HCT116 (cell line): ENCODE measurements at regions not wholly inside any gene's neighbourhood (a gene's known extent, or its start where the extent isn't known, plus 50 kb on each side); places are given as distances from the start of the nearest gene placed in this dataset.

ENCODE experiments used
- ATAC-seq: fragments of 200-7000 bp; cut with Tn5 transposase; 2 replicates; pipeline ENCODE4 v1.9.1; 2020; ENCODE audit warnings: mild to moderate bottlenecking, moderate library complexity
- BruUV-seq: library from RNA; stranded (reverse); fragments of 400-500 nt; replicated peaks from 2 replicates; lab custom pipeline; 2021; lab: Mats Ljungman, UMichigan
- CTCF ChIA-PET: fragments of 300-600 bp; sonication (Branson Sonifier 250); formaldehyde crosslinking; loops from one replicate; lab custom pipeline; 2021; ENCODE audit warnings: antibody characterized with exemption; lab: Charles Lee
- POLR2A ChIA-PET: fragments of 300-600, 350-600 bp; sonication (Branson Sonifier 250); formaldehyde crosslinking; loops from one replicate; lab custom pipeline; 2021; ENCODE audit warnings: antibody characterized with exemption; lab: Charles Lee
- RAD21 ChIA-PET, 2 experiments: fragments of 300-600 bp; sonication (Branson Sonifier 250); formaldehyde crosslinking; loops; one replicate each; lab custom pipeline; 2023; ENCODE audit warnings: low total read pairs in 2 of 2; ENCODE audit not compliant: uncharacterized antibody in 2 of 2, unreplicated experiment in 2 of 2, low non-redundant PET in 1 of 2; lab: Charles Lee
- DNase-seq: peaks from one replicate; pipeline ENCODE4 v3.0.0-alpha.2; 2010; ENCODE audit warnings: low read depth, low spot score
- H2AFZ ChIP-seq: fragments of 200-600 bp; shearing (Covaris generic), sonication (generic); 2 replicates; pipeline ENCODE4 v1.6.1; 2017; ENCODE audit warnings: low read depth, mixed run types, mixed read lengths, antibody characterized with exemption, low read length; ENCODE audit not compliant: poor library complexity, severe bottlenecking
- H3K27ac ChIP-seq: 2 replicates; pipeline ENCODE4 v1.5.1; 2012; ENCODE audit warnings: low read depth, low read length
- H3K27me3 ChIP-seq: fragments of 200-600 bp; sonication (generic); 2 replicates; pipeline ENCODE4 v1.6.1; 2016; ENCODE audit warnings: mixed run types, low read length, mixed read lengths; ENCODE audit not compliant: insufficient read depth
- H3K36me3 ChIP-seq, 2 experiments: fragments of 200-500 bp in 1 of 2; fragments of 200-600 bp in 1 of 2; sonication (Bioruptor generic) in 1 of 2; sonication (generic) in 1 of 2; 2 replicates each; pipeline versions ENCODE4 v1.5.1 to v1.6.1; 2014 to 2016; ENCODE audit warnings: low read length in 2 of 2, inconsistent platforms in 1 of 2, mixed read lengths in 1 of 2, mixed run types in 1 of 2; ENCODE audit not compliant: insufficient read depth in 2 of 2, control insufficient read depth in 1 of 2
- H3K4me1 ChIP-seq, 2 experiments: fragments of 200-600 bp in 1 of 2; sonication (generic) in 1 of 2; 2 replicates each; pipeline versions ENCODE4 v1.5.1 to v1.6.1; 2012 to 2017; ENCODE audit warnings: low read length in 2 of 2, inconsistent platforms in 1 of 2, mild to moderate bottlenecking in 1 of 2, mixed read lengths in 1 of 2, mixed run types in 1 of 2, moderate library complexity in 1 of 2; ENCODE audit not compliant: insufficient read depth in 2 of 2, control insufficient read depth in 1 of 2
- H3K4me2 ChIP-seq: fragments of 200-600 bp; sonication (generic); 2 replicates; pipeline ENCODE4 v1.6.1; 2017; ENCODE audit warnings: mixed run types, low read length, mixed read lengths
- H3K4me3 ChIP-seq, 2 experiments: fragments of 200-600 bp in 1 of 2; sonication (generic) in 1 of 2; replicated peaks in 1 of 2; 2 replicates each; pipeline ENCODE4 v1.5.1; 2011 to 2016; ENCODE audit warnings: low read length in 2 of 2, control low read depth in 1 of 2, low read depth in 1 of 2, mild to moderate bottlenecking in 1 of 2, mixed read lengths in 1 of 2, mixed run types in 1 of 2
- H3K79me2 ChIP-seq: fragments of 200-600 bp; sonication (generic); 2 replicates; pipeline ENCODE4 v1.6.1; 2017; ENCODE audit warnings: mild to moderate bottlenecking, mixed run types, low read length, moderate library complexity, mixed read lengths; ENCODE audit not compliant: insufficient read depth
- H3K9ac ChIP-seq: fragments of 200-600 bp; sonication (generic); 2 replicates; pipeline ENCODE4 v1.6.1; 2016; ENCODE audit warnings: low read length, mixed read lengths
- H3K9me2 ChIP-seq: fragments of 200-600 bp; sonication (generic), shearing (Covaris generic); 2 replicates; pipeline ENCODE4 v1.6.1; 2017; ENCODE audit warnings: mixed run types, mild to moderate bottlenecking, moderate library complexity; ENCODE audit not compliant: insufficient read depth
- H3K9me3 ChIP-seq, 2 experiments: fragments of 200-500 bp in 1 of 2; fragments of 200-600 bp in 1 of 2; sonication (Bioruptor generic) in 1 of 2; sonication (generic) in 1 of 2; 2 replicates each; pipeline ENCODE4 v1.6.1; 2014 to 2017; ENCODE audit warnings: low read length in 2 of 2, mixed read lengths in 2 of 2, inconsistent platforms in 1 of 2, low read depth in 1 of 2, mild to moderate bottlenecking in 1 of 2, mixed run types in 1 of 2, moderate library complexity in 1 of 2; ENCODE audit not compliant: control insufficient read depth in 1 of 2, insufficient read depth in 1 of 2
- H4K20me1 ChIP-seq: fragments of 200-600 bp; sonication (generic), shearing (Covaris generic); 2 replicates; pipeline ENCODE4 v1.6.1; 2017; ENCODE audit warnings: mixed run types, mild to moderate bottlenecking, moderate library complexity; ENCODE audit not compliant: insufficient read depth
- ATF3 ChIP-seq: IDR thresholded peaks from 2 replicates; pipeline ENCODE4 v1.6.1; 2012
- CEBPB ChIP-seq: IDR thresholded peaks from 2 replicates; pipeline ENCODE4 v1.6.1; 2012; ENCODE audit warnings: low read depth
- EZH2 ChIP-seq: fragments of 200-600 bp; sonication (generic); IDR thresholded peaks from 2 replicates; pipeline ENCODE4 v1.6.1; 2017; ENCODE audit warnings: antibody characterized with exemption, mixed run types
- EZH2phosphoT487 ChIP-seq: fragments of 200-600 bp; IDR thresholded peaks from 2 replicates; pipeline ENCODE4 v1.6.1; 2018; ENCODE audit warnings: antibody characterized with exemption, borderline replicate concordance
- FOSL1 ChIP-seq: IDR thresholded peaks from 2 replicates; pipeline ENCODE4 v1.6.1; 2012; ENCODE audit warnings: low read depth
- RAD21 ChIP-seq: IDR thresholded peaks from 2 replicates; pipeline ENCODE4 v1.6.1; 2012; ENCODE audit warnings: low read depth, mild to moderate bottlenecking
- REST ChIP-seq: IDR thresholded peaks from 2 replicates; pipeline ENCODE4 v1.6.1; 2012; ENCODE audit warnings: low read depth
- SP1 ChIP-seq: IDR thresholded peaks from 2 replicates; pipeline ENCODE4 v1.6.1; 2012; ENCODE audit warnings: low read depth
- TCF7L2 ChIP-seq: IDR thresholded peaks from 2 replicates; pipeline ENCODE4 v1.7.0; 2011; ENCODE audit warnings: borderline replicate concordance, inconsistent platforms; ENCODE audit not compliant: insufficient read depth, insufficient read length; ENCODE audit errors: extremely low read depth
- YY1 ChIP-seq: IDR thresholded peaks from 2 replicates; pipeline ENCODE4 v1.6.1; 2011; ENCODE audit warnings: low read length, low read depth, moderate library complexity, mild to moderate bottlenecking; ENCODE audit not compliant: insufficient replicate concordance; ENCODE audit errors: extremely low read depth
- ZBTB33 ChIP-seq: IDR thresholded peaks from 2 replicates; pipeline ENCODE4 v1.6.1; 2011; ENCODE audit warnings: mild to moderate bottlenecking, low read length, moderate library complexity; ENCODE audit not compliant: insufficient replicate concordance; ENCODE audit errors: extremely low read depth
- ZFX ChIP-seq: fragments of 450-650 bp; IDR thresholded peaks from 2 replicates; pipeline ENCODE4 v1.6.1; 2017
- intact Hi-C: fragments of 100-400 bp; cut with micrococcal nuclease; formaldehyde crosslinking; loops from 2 replicates; pipeline ENCODE4 v1.10.0; 2022

- ATAC-seq = peak; percentile 16; the same call in 1 of the 2 replicates
- RAD21 ChIA-PET = interaction anchor here in 1 of 2 experiments (1.4 kb wide), 1 partner anchor 520 kb away, joined by 4 read pairs; no protein-coding TSS in a partner anchor
- no peak overlapping the region for H3K9ac ChIP-seq
Observed at GRCh38 chr9:99300103-99300439, 78.0 kb downstream of the SEC61B start.

More at GRCh38 chr9:99300103-99300439, 78.0 kb downstream of the SEC61B start:
- H3K4me2 ChIP-seq = no peak overlapping the region
- TF ChIP-seq RAD21 (no peak), ZFX (no peak), FOSL1 (no peak), EZH2phosphoT487 (no peak), EZH2 (no peak), YY1 (no peak), SP1 (no peak), CEBPB (no peak), ATF3 (no peak), TCF7L2 (no peak), ZBTB33 (no peak), REST (no peak)
- TF ChIP-seq, all 23 proteins: peak for 0
- no peaks in the 10 kb centered on the region for H3K79me2 ChIP-seq
- no peaks in the 10 kb centered on the region for H3K27me3 ChIP-seq
- ChIA-PET CTCF (interaction anchor here (1.0 to 2.2 kb wide), 4 partner anchors 69 to 1024 kb away, joined by 3 to 10 read pairs (median 4); no protein-coding TSS in a partner anchor), POLR2A (no interaction called here)
- H2AFZ ChIP-seq = no peak overlapping the region
- H4K20me1 ChIP-seq = no peaks in the 10 kb centered on the region
- intact Hi-C loops = no loop called here
- peaks cover 0 to 4% of the 10 kb centered on the region in 2 experiments; a peak in 1 of 4 replicates for H3K4me1 ChIP-seq
- no peak overlapping the region for H3K4me3 ChIP-seq
- no peak overlapping the region for H3K27ac ChIP-seq
- no peak for DNase-seq
- no TSS peak for BruUV-seq
- H3K9me3 ChIP-seq = no peaks in the 10 kb centered on the region
- H3K9me2 ChIP-seq = no peaks in the 10 kb centered on the region
- H3K36me3 ChIP-seq = no peaks in the 10 kb centered on the region
